CD4-positive, CD25-positive, alpha-beta regulatory T cell (primary cell): ENCODE measurements at regions not wholly inside any gene's neighbourhood (a gene's known extent, or its start where the extent isn't known, plus 50 kb on each side); places are given as distances from the start of the nearest gene placed in this dataset.
A peak's percentile ranks its signal among the peaks of the same experiment; 100 is the strongest.

Experiments
- ATAC-seq, 2 donors: fragments of 150-1000 bp; cut with Tn5 transposase; one replicate each; pipeline ENCODE4 v1.10.0; 2021; ENCODE audit warnings: low read depth in 2 of 2, moderate number of reproducible peaks in 2 of 2, moderate library complexity in 1 of 2
- DNase-seq, 3 donors: peaks; one replicate each; pipeline versions ENCODE4 v3.0.0 to v3.0.0-alpha.2; 2012 to 2022; ENCODE audit warnings: mixed read lengths in 1 of 3
- H3K27ac ChIP-seq: one replicate; pipeline ENCODE4 v1.7.0; 2013; ENCODE audit warnings: mild to moderate bottlenecking, low read length; ENCODE audit not compliant: insufficient read depth, poor library complexity, severe bottlenecking
- H3K27me3 ChIP-seq: one replicate; pipeline ENCODE4 v1.7.0; 2013; ENCODE audit warnings: low read length; ENCODE audit not compliant: control insufficient read depth, insufficient read depth
- H3K36me3 ChIP-seq: one replicate; pipeline ENCODE4 v1.7.0; 2013; ENCODE audit warnings: mild to moderate bottlenecking, low read length, moderate library complexity; ENCODE audit not compliant: control insufficient read depth, insufficient read depth
- H3K4me1 ChIP-seq: 2 replicates; pipeline ENCODE4 v1.7.0; 2013; ENCODE audit warnings: mild to moderate bottlenecking, low read length; ENCODE audit not compliant: insufficient read depth, control insufficient read depth, poor library complexity, severe bottlenecking
- H3K4me3 ChIP-seq: one replicate; pipeline ENCODE4 v1.7.0; 2013; ENCODE audit warnings: low read depth, mild to moderate bottlenecking, low read length, moderate library complexity
- H3K9me3 ChIP-seq, 2 experiments: 1 replicate in 1 of 2; 2 replicates in 1 of 2; pipeline ENCODE4 v1.7.0; 2013; ENCODE audit warnings: low read length in 2 of 2, mild to moderate bottlenecking in 1 of 2, moderate library complexity in 1 of 2; ENCODE audit not compliant: control insufficient read depth in 2 of 2
- H3K27ac Mint-ChIP-seq, 3 donors: one replicate each; pipeline ENCODE4 v1.8.0; 2020 to 2022; ENCODE audit warnings: mild to moderate bottlenecking in 3 of 3, mixed read lengths in 3 of 3, moderate library complexity in 2 of 3
- H3K27me3 Mint-ChIP-seq: one replicate; pipeline ENCODE4 v1.8.0; 2022; ENCODE audit warnings: mild to moderate bottlenecking, mixed read lengths
- H3K36me3 Mint-ChIP-seq: one replicate; pipeline ENCODE4 v1.8.0; 2020; ENCODE audit warnings: mixed read lengths
- H3K4me1 Mint-ChIP-seq, 4 donors: one replicate each; pipeline ENCODE4 v1.8.0; 2020 to 2022; ENCODE audit warnings: mixed read lengths in 4 of 4, mild to moderate bottlenecking in 1 of 4
- H3K4me3 Mint-ChIP-seq, 4 donors: one replicate each; pipeline ENCODE4 v1.8.0; 2020 to 2022; ENCODE audit warnings: mild to moderate bottlenecking in 4 of 4, mixed read lengths in 4 of 4, moderate library complexity in 3 of 4
- H3K9me3 Mint-ChIP-seq, 7 donors: one replicate each; pipeline ENCODE4 v1.8.0; 2020 to 2022; ENCODE audit warnings: mixed read lengths in 7 of 7, mild to moderate bottlenecking in 3 of 7, moderate library complexity in 2 of 7

- ATAC-seq (no peak), DNase-seq (no peak)
- Histone ChIP-seq H3K36me3 (no peaks in the 10 kb centered on the region), H3K4me1 (no peaks in the 10 kb centered on the region), H3K27ac (no peak overlapping the region), H3K4me3 (no peak overlapping the region), H3K9me3 (no peaks in the 10 kb centered on the region), H3K27me3 (peaks cover 3% of the 10 kb centered on the region)
- peaks cover 0 to 1% (median 0%) of the 10 kb centered on the region in 7 donors for H3K9me3 Mint-ChIP-seq
- peaks cover 5% of the 10 kb centered on the region for H3K27me3 Mint-ChIP-seq
- no peak overlapping the region for H3K27ac Mint-ChIP-seq
- H3K4me1 Mint-ChIP-seq = peaks cover 0 to 2% (median 0%) of the 10 kb centered on the region in 4 donors
- no peaks in the 10 kb centered on the region for H3K36me3 Mint-ChIP-seq
- no peak overlapping the region for H3K4me3 Mint-ChIP-seq
These were observed 71.3 kb downstream of the TMEM18 start for GRCh38 chr2:605674-606608.

GRCh38 chr2:604854-605524 is 72.2 kb downstream of the TMEM18 start:
- H3K36me3 Mint-ChIP-seq = no peaks in the 10 kb centered on the region
- Histone ChIP-seq H3K27ac (no peak overlapping the region), H3K27me3 (peaks cover 3% of the 10 kb centered on the region), H3K4me1 (no peaks in the 10 kb centered on the region), H3K9me3 (no peaks in the 10 kb centered on the region), H3K4me3 (no peak overlapping the region), H3K36me3 (no peaks in the 10 kb centered on the region)
- no peak overlapping the region for H3K27ac Mint-ChIP-seq
- peaks cover 0 to 2% (median 0%) of the 10 kb centered on the region in 4 donors for H3K4me1 Mint-ChIP-seq
- no peak overlapping the region for H3K4me3 Mint-ChIP-seq
- no peak for ATAC-seq
- peaks cover 0 to 1% (median 0%) of the 10 kb centered on the region in 7 donors for H3K9me3 Mint-ChIP-seq
- DNase-seq = no peak
- peaks cover 5% of the 10 kb centered on the region for H3K27me3 Mint-ChIP-seq

- H3K27me3 Mint-ChIP-seq = peaks cover 5% of the 10 kb centered on the region
- H3K4me1 ChIP-seq = no peaks in the 10 kb centered on the region
- no peak for ATAC-seq
- peaks cover 0 to 2% (median 0%) of the 10 kb centered on the region in 4 donors for H3K4me1 Mint-ChIP-seq
- peak in 1 of 3 donors; percentile 5 for DNase-seq
- H3K9me3 Mint-ChIP-seq = peaks cover 0 to 1% (median 0%) of the 10 kb centered on the region in 7 donors
- H3K4me3 ChIP-seq = no peak overlapping the region
- no peak overlapping the region for H3K27ac Mint-ChIP-seq
- H3K36me3 ChIP-seq = no peaks in the 10 kb centered on the region
- H3K9me3 ChIP-seq = no peaks in the 10 kb centered on the region
- H3K27me3 ChIP-seq = peaks cover 3% of the 10 kb centered on the region
- H3K27ac ChIP-seq = no peak overlapping the region
- no peak overlapping the region for H3K4me3 Mint-ChIP-seq
- H3K36me3 Mint-ChIP-seq = no peaks in the 10 kb centered on the region
These were observed 72.8 kb downstream of the TMEM18 start for GRCh38 chr2:604385-604784.

DNA sequence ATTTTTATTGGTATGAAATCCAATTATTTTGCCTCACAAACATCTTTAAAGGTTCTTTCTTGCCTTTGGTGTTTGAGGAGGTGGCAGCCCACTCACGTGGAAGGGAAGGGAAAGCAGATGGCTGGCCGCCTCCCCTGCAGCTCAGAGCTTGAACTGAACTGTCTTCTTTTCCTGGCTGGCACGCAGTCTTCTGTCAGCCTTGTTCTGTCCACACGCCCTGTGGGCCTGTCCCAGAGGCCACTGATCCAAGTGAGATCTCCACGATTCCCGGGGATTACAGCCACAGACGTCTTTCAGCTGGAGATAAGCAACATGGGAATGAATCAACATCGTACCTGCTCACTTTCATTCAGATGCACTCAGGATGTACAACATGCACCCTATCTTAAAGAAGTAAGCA is 73.3 kb downstream of the TMEM18 start:
- Mint-ChIP-seq H3K27ac (no peak overlapping the region), H3K4me1 (peaks cover 0 to 2% (median 0%) of the 10 kb centered on the region in 4 donors), H3K27me3 (peaks cover 5% of the 10 kb centered on the region), H3K36me3 (no peaks in the 10 kb centered on the region), H3K9me3 (peaks cover 0 to 1% (median 0%) of the 10 kb centered on the region in 7 donors), H3K4me3 (no peak overlapping the region)
- Histone ChIP-seq H3K27ac (no peak overlapping the region), H3K36me3 (no peaks in the 10 kb centered on the region), H3K9me3 (no peaks in the 10 kb centered on the region), H3K4me1 (no peaks in the 10 kb centered on the region), H3K4me3 (no peak overlapping the region), H3K27me3 (no peaks in the 10 kb centered on the region)
- no peak for ATAC-seq
- DNase-seq = no peak

- no peak overlapping the region for H3K4me3 ChIP-seq
- ATAC-seq = no peak
- no peaks in the 10 kb centered on the region for H3K36me3 ChIP-seq
- no peaks in the 10 kb centered on the region for H3K9me3 ChIP-seq
- Mint-ChIP-seq H3K27me3 (peaks cover 5% of the 10 kb centered on the region), H3K27ac (no peak overlapping the region), H3K36me3 (no peaks in the 10 kb centered on the region), H3K4me3 (no peak overlapping the region), H3K9me3 (peaks cover 0 to 1% (median 0%) of the 10 kb centered on the region in 7 donors), H3K4me1 (peaks cover 0 to 2% (median 0%) of the 10 kb centered on the region in 4 donors)
- no peaks in the 10 kb centered on the region for H3K27me3 ChIP-seq
- no peak overlapping the region for H3K27ac ChIP-seq
- no peaks in the 10 kb centered on the region for H3K4me1 ChIP-seq
- no peak for DNase-seq
These were observed 73.8 kb downstream of the TMEM18 start for GRCh38 chr2:603427-603826.

GRCh38 chr2:602571-603359 is 74.4 kb downstream of the TMEM18 start:
- H3K4me3 Mint-ChIP-seq = no peak overlapping the region

GRCh38 chr2:601806-602455 is 75.3 kb downstream of the TMEM18 start:
- H3K36me3 Mint-ChIP-seq = no peaks in the 10 kb centered on the region
- ATAC-seq = no peak
- DNase-seq = no peak

More at GRCh38 chr2:602571-603359, 74.4 kb downstream of the TMEM18 start:
- ATAC-seq = no peak
- no peak overlapping the region for H3K4me3 ChIP-seq
- Mint-ChIP-seq H3K36me3 (no peaks in the 10 kb centered on the region), H3K9me3 (peaks cover 0 to 1% (median 0%) of the 10 kb centered on the region in 7 donors), H3K27me3 (peaks cover 5% of the 10 kb centered on the region), H3K4me1 (peaks cover 0 to 2% (median 0%) of the 10 kb centered on the region in 4 donors), H3K27ac (no peak overlapping the region)
- H3K4me1 ChIP-seq = no peaks in the 10 kb centered on the region
- no peak for DNase-seq
- H3K36me3 ChIP-seq = no peaks in the 10 kb centered on the region
- H3K27ac ChIP-seq = no peak overlapping the region
- H3K9me3 ChIP-seq = no peaks in the 10 kb centered on the region
- H3K27me3 ChIP-seq = no peaks in the 10 kb centered on the region

More at GRCh38 chr2:601806-602455, 75.3 kb downstream of the TMEM18 start:
- Histone ChIP-seq H3K27ac (no peak overlapping the region), H3K4me1 (no peaks in the 10 kb centered on the region), H3K9me3 (no peaks in the 10 kb centered on the region), H3K4me3 (no peak overlapping the region), H3K27me3 (no peaks in the 10 kb centered on the region), H3K36me3 (no peaks in the 10 kb centered on the region)
- Mint-ChIP-seq H3K27me3 (peaks cover 3% of the 10 kb centered on the region), H3K4me3 (no peak overlapping the region), H3K9me3 (peaks cover 0 to 1% (median 0%) of the 10 kb centered on the region in 7 donors), H3K27ac (no peak overlapping the region), H3K4me1 (peaks cover 0 to 2% (median 0%) of the 10 kb centered on the region in 4 donors)
